PC-9 (cell line): ENCODE measurements at regions not wholly inside any gene's neighbourhood (a gene's known extent, or its start where the extent isn't known, plus 50 kb on each side); places are given as distances from the start of the nearest gene placed in this dataset.

Source experiments
- EZH2 ChIP-seq: fragments of 200-600 bp; sonication (generic); IDR thresholded peaks from 2 replicates; pipeline ENCODE4 v1.8.0; 2017; ENCODE audit warnings: antibody characterized with exemption, low read depth
- TF ChIP-seq, protein P1 (sequence below): fragments of 200-600 bp; sonication (generic); conservative IDR thresholded peaks from 2 replicates; pipeline ENCODE4 v1.6.1; 2017; ENCODE audit warnings: mixed run types, antibody characterized with exemption, mild to moderate bottlenecking, moderate library complexity

DNA sequence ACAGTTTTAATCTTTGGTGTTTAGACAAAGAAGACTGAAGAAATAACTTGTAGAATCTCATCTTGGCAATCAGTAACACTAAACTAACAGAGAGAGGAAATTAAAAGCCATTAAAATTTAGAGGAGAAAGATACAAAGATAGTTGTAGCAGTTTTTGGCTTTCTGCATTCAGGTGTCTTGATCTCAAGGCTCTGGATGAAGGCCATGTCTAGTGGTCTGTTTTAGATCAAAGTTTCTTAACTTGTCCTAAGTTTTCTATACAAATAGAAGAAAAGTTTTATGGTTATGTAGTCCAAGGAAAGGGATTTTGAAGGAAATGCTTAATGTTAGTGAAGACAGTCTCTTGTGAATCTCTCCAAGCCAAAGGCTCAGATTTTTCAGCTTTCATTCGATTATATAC lies 222.9 kb downstream of the BCHE start:
- TF ChIP-seq, protein P1, sequence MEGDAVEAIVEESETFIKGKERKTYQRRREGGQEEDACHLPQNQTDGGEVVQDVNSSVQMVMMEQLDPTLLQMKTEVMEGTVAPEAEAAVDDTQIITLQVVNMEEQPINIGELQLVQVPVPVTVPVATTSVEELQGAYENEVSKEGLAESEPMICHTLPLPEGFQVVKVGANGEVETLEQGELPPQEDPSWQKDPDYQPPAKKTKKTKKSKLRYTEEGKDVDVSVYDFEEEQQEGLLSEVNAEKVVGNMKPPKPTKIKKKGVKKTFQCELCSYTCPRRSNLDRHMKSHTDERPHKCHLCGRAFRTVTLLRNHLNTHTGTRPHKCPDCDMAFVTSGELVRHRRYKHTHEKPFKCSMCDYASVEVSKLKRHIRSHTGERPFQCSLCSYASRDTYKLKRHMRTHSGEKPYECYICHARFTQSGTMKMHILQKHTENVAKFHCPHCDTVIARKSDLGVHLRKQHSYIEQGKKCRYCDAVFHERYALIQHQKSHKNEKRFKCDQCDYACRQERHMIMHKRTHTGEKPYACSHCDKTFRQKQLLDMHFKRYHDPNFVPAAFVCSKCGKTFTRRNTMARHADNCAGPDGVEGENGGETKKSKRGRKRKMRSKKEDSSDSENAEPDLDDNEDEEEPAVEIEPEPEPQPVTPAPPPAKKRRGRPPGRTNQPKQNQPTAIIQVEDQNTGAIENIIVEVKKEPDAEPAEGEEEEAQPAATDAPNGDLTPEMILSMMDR, result no peak
- no peak for TF ChIP-seq EZH2
